ENCODE measurements at regions not wholly inside any gene's neighbourhood (a gene's known extent, or its start where the extent isn't known, plus 50 kb on each side); places are given as distances from the start of the nearest gene placed in this dataset.

DNA sequence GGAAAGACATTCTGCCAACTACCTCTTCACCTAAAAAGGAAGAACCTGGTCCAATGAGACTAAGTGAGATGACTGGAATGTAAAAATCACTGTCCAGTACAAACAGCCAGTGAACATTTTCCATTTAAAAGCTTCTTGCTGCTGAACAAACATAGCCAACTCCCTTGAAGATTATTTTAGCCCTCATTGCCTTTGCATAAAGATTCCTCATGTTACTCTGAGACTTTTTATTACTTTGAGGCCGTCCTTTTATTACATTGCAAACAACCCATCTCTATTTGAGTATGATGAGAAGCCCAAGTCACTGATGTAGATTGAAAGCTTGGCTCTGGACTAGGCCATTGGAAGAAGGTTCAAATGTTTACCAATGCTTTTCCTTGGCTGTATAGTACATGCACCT, 649.8 kb downstream of the CETN3 start:
- Histone ChIP-seq H3K4me3 (no peak overlapping the region), H3K9me3 (no peaks in the 10 kb centered on the region), H3K36me3 (no peaks in the 10 kb centered on the region), H3K27ac (no peak overlapping the region), H3K4me1 (no peaks in the 10 kb centered on the region), H3K27me3 (replicated peaks in 1 of 7) (no peaks in the 10 kb centered on the region)
- no peak for DNase-seq
- 73 to 97% (median 87%) methylated on average over 1 of the region's 1 CpG for WGBS, 5 donors
- intact Hi-C loops (cut with DNase I; ENCODE audit: low total_unique reads), result no loop called here
- TF ChIP-seq POLR2A (IDR thresholded peaks at IDR 0.05) (no peak), POLR2AphosphoS5 (IDR thresholded peaks at IDR 0.05) (no peak)
- TF ChIP-seq, protein P1, sequence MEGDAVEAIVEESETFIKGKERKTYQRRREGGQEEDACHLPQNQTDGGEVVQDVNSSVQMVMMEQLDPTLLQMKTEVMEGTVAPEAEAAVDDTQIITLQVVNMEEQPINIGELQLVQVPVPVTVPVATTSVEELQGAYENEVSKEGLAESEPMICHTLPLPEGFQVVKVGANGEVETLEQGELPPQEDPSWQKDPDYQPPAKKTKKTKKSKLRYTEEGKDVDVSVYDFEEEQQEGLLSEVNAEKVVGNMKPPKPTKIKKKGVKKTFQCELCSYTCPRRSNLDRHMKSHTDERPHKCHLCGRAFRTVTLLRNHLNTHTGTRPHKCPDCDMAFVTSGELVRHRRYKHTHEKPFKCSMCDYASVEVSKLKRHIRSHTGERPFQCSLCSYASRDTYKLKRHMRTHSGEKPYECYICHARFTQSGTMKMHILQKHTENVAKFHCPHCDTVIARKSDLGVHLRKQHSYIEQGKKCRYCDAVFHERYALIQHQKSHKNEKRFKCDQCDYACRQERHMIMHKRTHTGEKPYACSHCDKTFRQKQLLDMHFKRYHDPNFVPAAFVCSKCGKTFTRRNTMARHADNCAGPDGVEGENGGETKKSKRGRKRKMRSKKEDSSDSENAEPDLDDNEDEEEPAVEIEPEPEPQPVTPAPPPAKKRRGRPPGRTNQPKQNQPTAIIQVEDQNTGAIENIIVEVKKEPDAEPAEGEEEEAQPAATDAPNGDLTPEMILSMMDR (IDR thresholded peaks at IDR 0.05 in 8 of 11, conservative IDR thresholded peaks at IDR 0.05 in 3 of 11), result no peak

DNA sequence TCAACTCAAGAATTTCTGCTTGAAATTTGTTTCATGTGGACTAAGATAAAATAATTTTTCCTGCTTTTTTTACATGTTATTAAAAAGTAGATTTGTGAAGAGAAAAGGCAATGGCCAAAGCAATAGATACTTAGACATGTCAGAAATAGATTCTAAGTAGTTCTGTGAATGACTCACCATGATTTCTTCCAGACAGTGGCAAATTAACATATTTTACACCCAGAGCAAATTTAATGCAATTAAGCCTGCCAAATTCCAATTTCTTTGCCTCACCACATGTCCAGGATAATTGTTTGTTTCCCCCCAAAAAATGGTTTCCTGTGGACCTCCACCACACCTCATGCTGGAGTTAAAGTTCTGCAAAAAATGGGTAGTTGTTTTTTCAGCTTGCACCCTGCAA, 651.4 kb downstream of the CETN3 start:
- Histone ChIP-seq H3K4me3 (no peak overlapping the region), H3K4me1 (no peaks in the 10 kb centered on the region), H3K27me3 (replicated peaks in 1 of 7) (no peaks in the 10 kb centered on the region), H3K27ac (no peak overlapping the region), H3K9me3 (no peaks in the 10 kb centered on the region), H3K36me3 (no peaks in the 10 kb centered on the region)
- no peak for DNase-seq
- intact Hi-C loops (cut with DNase I; ENCODE audit: low total_unique reads), result no loop called here
- TF ChIP-seq POLR2A (IDR thresholded peaks at IDR 0.05) (no peak), POLR2AphosphoS5 (IDR thresholded peaks at IDR 0.05) (no peak)
- TF ChIP-seq, protein P1 (IDR thresholded peaks at IDR 0.05 in 8 of 11, conservative IDR thresholded peaks at IDR 0.05 in 3 of 11), result no peak

DNA sequence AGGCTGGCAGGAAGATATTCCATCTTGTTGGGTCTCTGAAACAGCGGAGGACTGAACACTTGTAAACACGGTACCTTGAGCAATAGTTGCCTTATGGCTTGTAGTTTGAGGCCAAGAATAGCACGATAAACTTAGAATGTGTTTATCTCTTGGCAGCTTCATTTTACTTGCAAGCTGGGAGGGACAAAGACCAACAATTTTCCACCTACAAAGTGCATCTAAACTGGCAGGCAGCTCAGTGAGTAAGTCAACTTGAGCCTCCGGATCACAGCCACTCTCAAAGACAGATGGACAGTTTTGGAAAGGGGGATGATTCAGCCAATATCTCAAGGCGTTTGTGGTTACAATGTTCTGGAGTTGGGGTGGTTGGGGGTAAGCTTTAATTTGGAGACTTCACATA, 652.6 kb downstream of the CETN3 start:
- TF ChIP-seq POLR2A (IDR thresholded peaks at IDR 0.05) (no peak), POLR2AphosphoS5 (IDR thresholded peaks at IDR 0.05) (no peak)
- TF ChIP-seq, protein P1 (IDR thresholded peaks at IDR 0.05 in 8 of 11, conservative IDR thresholded peaks at IDR 0.05 in 3 of 11), result no peak
- 71 to 85% (median 80%) methylated on average over 5 of the region's 5 CpGs for WGBS, 5 donors
- intact Hi-C loops (cut with DNase I; ENCODE audit: low total_unique reads), result no loop called here

DNA sequence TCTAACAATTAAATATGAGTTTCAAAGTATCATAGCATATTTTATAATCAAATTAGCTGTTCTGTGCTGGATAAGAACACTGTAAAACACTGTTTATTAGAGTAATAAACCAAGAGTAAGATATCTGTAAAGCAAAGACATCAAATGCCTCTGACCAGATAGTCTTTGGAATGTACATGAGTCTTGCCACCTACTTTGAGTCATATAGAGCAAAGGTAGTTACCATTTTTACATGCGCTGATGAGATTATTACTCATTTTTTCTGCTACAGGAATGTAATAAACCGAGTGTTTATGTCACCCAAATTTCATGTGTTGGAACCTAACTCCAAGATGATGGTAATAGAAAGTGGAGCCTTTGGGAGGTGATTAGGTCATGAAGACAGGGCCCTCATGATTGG, 654.5 kb downstream of the CETN3 start:
- H3K36me3 ChIP-seq, result no peaks in the 10 kb centered on the region
- no peaks in the 10 kb centered on the region for H3K27me3 ChIP-seq (replicated peaks in 1 of 7)
- no peak overlapping the region for H3K4me3 ChIP-seq
- no peaks in the 10 kb centered on the region for H3K9me3 ChIP-seq
- H3K27ac ChIP-seq, result no peak overlapping the region
- no peaks in the 10 kb centered on the region for H3K4me1 ChIP-seq
- DNase-seq, result no peak
- TF ChIP-seq POLR2A (IDR thresholded peaks at IDR 0.05), result no peak
- no peak for TF ChIP-seq POLR2AphosphoS5 (IDR thresholded peaks at IDR 0.05)
- TF ChIP-seq, protein P1 (IDR thresholded peaks at IDR 0.05 in 8 of 11, conservative IDR thresholded peaks at IDR 0.05 in 3 of 11), result no peak
- intact Hi-C loops (cut with DNase I; ENCODE audit: low total_unique reads), result no loop called here
- 80 to 91% (median 86%) methylated on average over 2 of the region's 2 CpGs for WGBS, 5 donors

More for the DNA sequence above, 652.6 kb downstream of the CETN3 start:
- no peak for DNase-seq
- Histone ChIP-seq H3K9me3 (no peaks in the 10 kb centered on the region), H3K36me3 (no peaks in the 10 kb centered on the region), H3K27me3 (replicated peaks in 1 of 7) (no peaks in the 10 kb centered on the region), H3K4me1 (no peaks in the 10 kb centered on the region), H3K4me3 (no peak overlapping the region), H3K27ac (no peak overlapping the region)

Data from spleen (tissue), 11 donors.